H9 (cell line): ENCODE measurements at regions not wholly inside any gene's neighbourhood (a gene's known extent, or its start where the extent isn't known, plus 50 kb on each side); places are given as distances from the start of the nearest gene placed in this dataset.

Source experiments
- DNase-seq: peaks from one replicate; pipeline ENCODE4 v3.0.0-alpha.2; 2017
- H2AFZ ChIP-seq: one replicate; pipeline ENCODE4 v1.6.1; 2013; ENCODE audit warnings: mild to moderate bottlenecking, low read length, control low read depth, moderate library complexity
- H2AK5ac ChIP-seq: 2 replicates; pipeline ENCODE4 v1.6.1; 2013; ENCODE audit warnings: low read length, control low read depth, mixed read lengths; ENCODE audit not compliant: insufficient read length
- H2BK120ac ChIP-seq: one replicate; pipeline ENCODE4 v1.6.1; 2013; ENCODE audit warnings: low read depth, mild to moderate bottlenecking, low read length, control low read depth, inconsistent platforms; ENCODE audit not compliant: poor library complexity, severe bottlenecking
- H2BK12ac ChIP-seq: 2 replicates; pipeline ENCODE4 v1.6.1; 2013; ENCODE audit warnings: low read length, control low read depth, mixed read lengths, low read depth; ENCODE audit not compliant: insufficient read length
- H2BK15ac ChIP-seq: 2 replicates; pipeline ENCODE4 v1.6.1; 2013; ENCODE audit warnings: low read depth, low read length, control low read depth
- H2BK20ac ChIP-seq: one replicate; pipeline ENCODE4 v1.6.1; 2013; ENCODE audit warnings: low read depth, mild to moderate bottlenecking, low read length, control low read depth, inconsistent platforms; ENCODE audit not compliant: poor library complexity, severe bottlenecking
- H2BK5ac ChIP-seq: 2 replicates; pipeline ENCODE4 v1.6.1; 2013; ENCODE audit warnings: low read length, control low read depth, mixed read lengths; ENCODE audit not compliant: insufficient read length
- H3K14ac ChIP-seq: 2 replicates; pipeline ENCODE4 v1.6.1; 2013; ENCODE audit warnings: low read length, control low read depth; ENCODE audit not compliant: insufficient read depth
- H3K18ac ChIP-seq: 2 replicates; pipeline ENCODE4 v1.6.1; 2013; ENCODE audit warnings: low read depth, mild to moderate bottlenecking, mixed read lengths, low read length, control low read depth; ENCODE audit not compliant: insufficient read length
- H3K23ac ChIP-seq: 2 replicates; pipeline ENCODE4 v1.6.1; 2013; ENCODE audit warnings: low read length, control low read depth, mixed read lengths, low read depth; ENCODE audit not compliant: insufficient read length
- H3K23me2 ChIP-seq: 2 replicates; pipeline ENCODE4 v1.6.1; 2013; ENCODE audit warnings: low read depth, mild to moderate bottlenecking, mixed read lengths, low read length, control low read depth; ENCODE audit not compliant: insufficient read length, poor library complexity, severe bottlenecking
- H3K27ac ChIP-seq: 2 replicates; pipeline ENCODE4 v1.5.1; 2013; ENCODE audit warnings: low read length, control low read depth, mixed read lengths, low read depth; ENCODE audit not compliant: insufficient read length
- H3K27me3 ChIP-seq: 2 replicates; pipeline ENCODE4 v1.6.1; 2013; ENCODE audit warnings: low read length, control low read depth, inconsistent platforms; ENCODE audit not compliant: insufficient read depth
- H3K4ac ChIP-seq: 2 replicates; pipeline ENCODE4 v1.6.1; 2013; ENCODE audit warnings: low read depth, mild to moderate bottlenecking, control low read depth, inconsistent platforms, low read length, moderate library complexity
- H3K4me1 ChIP-seq: 2 replicates; pipeline ENCODE4 v1.6.1; 2013; ENCODE audit warnings: low read length, control low read depth, inconsistent platforms; ENCODE audit not compliant: insufficient read depth
- H3K4me2 ChIP-seq: 2 replicates; pipeline ENCODE4 v1.6.1; 2013; ENCODE audit warnings: low read length, control low read depth, mixed read lengths; ENCODE audit not compliant: insufficient read length, insufficient read depth
- H3K56ac ChIP-seq: 2 replicates; pipeline ENCODE4 v1.6.1; 2013; ENCODE audit warnings: low read depth, mild to moderate bottlenecking, mixed read lengths, low read length, control low read depth; ENCODE audit not compliant: insufficient read length
- H3K79me1 ChIP-seq: 2 replicates; pipeline ENCODE4 v1.6.1; 2013; ENCODE audit warnings: low read depth, mild to moderate bottlenecking, moderate library complexity, low read length, control low read depth, inconsistent platforms; ENCODE audit not compliant: insufficient read depth, poor library complexity, severe bottlenecking
- H3K79me2 ChIP-seq: 2 replicates; pipeline ENCODE4 v1.6.1; 2013; ENCODE audit warnings: low read length, control low read depth, inconsistent platforms; ENCODE audit not compliant: insufficient read depth
- H3K9ac ChIP-seq: 2 replicates; pipeline ENCODE4 v1.6.1; 2013; ENCODE audit warnings: low read length, control low read depth, mixed read lengths; ENCODE audit not compliant: insufficient read length; ENCODE audit errors: extremely low read depth
- H3K9me3 ChIP-seq: one replicate; pipeline ENCODE4 v1.6.1; 2013; ENCODE audit warnings: low read depth, low read length, inconsistent platforms; ENCODE audit not compliant: control insufficient read depth
- H3T11ph ChIP-seq: one replicate; pipeline ENCODE4 v1.6.1; 2013; ENCODE audit warnings: mild to moderate bottlenecking, low read length, control low read depth, inconsistent platforms
- H4K20me1 ChIP-seq: one replicate; pipeline ENCODE4 v1.6.1; 2013; ENCODE audit not compliant: control insufficient read depth, insufficient read length, insufficient read depth
- H4K5ac ChIP-seq: 2 replicates; pipeline ENCODE4 v1.6.1; 2013; ENCODE audit warnings: low read depth, mild to moderate bottlenecking, mixed read lengths, low read length, control low read depth; ENCODE audit not compliant: insufficient read length
- H4K8ac ChIP-seq: replicated peaks from 2 replicates; pipeline ENCODE4 v1.6.1; 2013; ENCODE audit warnings: low read length, control low read depth, mixed read lengths, low read depth; ENCODE audit not compliant: insufficient read length
- H4K91ac ChIP-seq: 2 replicates; pipeline ENCODE4 v1.6.1; 2013; ENCODE audit warnings: low read depth, mild to moderate bottlenecking, moderate library complexity, mixed read lengths, low read length, control low read depth; ENCODE audit not compliant: insufficient read length
- H3K27ac Mint-ChIP-seq, 3 experiments: 2 replicates in 2 of 3; 3 replicates in 1 of 3; pipeline ENCODE4 v1.8.0; 2020 to 2021; ENCODE audit warnings: mixed read lengths in 3 of 3, mild to moderate bottlenecking in 1 of 3, moderate library complexity in 1 of 3
- H3K27me3 Mint-ChIP-seq: 2 replicates; pipeline ENCODE4 v1.8.0; 2021; ENCODE audit warnings: low read depth, mild to moderate bottlenecking, moderate library complexity, mixed read lengths
- H3K36me3 Mint-ChIP-seq, 3 experiments: 2 replicates in 2 of 3; 3 replicates in 1 of 3; pipeline ENCODE4 v1.8.0; 2020 to 2021; ENCODE audit warnings: low read depth in 3 of 3, mixed read lengths in 3 of 3; ENCODE audit not compliant: insufficient read depth in 1 of 3
- H3K4me1 Mint-ChIP-seq, 2 experiments: 2 replicates each; pipeline ENCODE4 v1.8.0; 2020; ENCODE audit warnings: mixed read lengths in 2 of 2
- H3K4me3 Mint-ChIP-seq, 2 experiments: 2 replicates in 1 of 2; 3 replicates in 1 of 2; pipeline ENCODE4 v1.8.0; 2020 to 2021; ENCODE audit warnings: mild to moderate bottlenecking in 2 of 2, mixed read lengths in 2 of 2, moderate library complexity in 1 of 2
- H3K9me3 Mint-ChIP-seq, 2 experiments: 2 replicates in 1 of 2; 3 replicates in 1 of 2; pipeline ENCODE4 v1.8.0; 2020; ENCODE audit warnings: mild to moderate bottlenecking in 2 of 2, mixed read lengths in 2 of 2, moderate library complexity in 1 of 2
- WGBS: extraction: QIAGEN DNeasy Blood & Tissue Kit; methylation state at CpG from one replicate; pipeline ENCODE4 v1.1.7; 2013; ENCODE audit warnings: missing lambda C conversion rate, low lambda C conversion rate, mixed read lengths; ENCODE audit not compliant: insufficient read length; ENCODE audit errors: extremely low coverage; 5-methylcytosine and 5-hydroxymethylcytosine counted together
- TF ChIP-seq, protein P1 (sequence below): fragments of 200-600 bp; sonication (generic); conservative IDR thresholded peaks from 3 replicates; pipeline ENCODE4 v1.8.0; 2021; ENCODE audit warnings: antibody characterized with exemption, mild to moderate bottlenecking

GRCh38 chr10:61108915-61109314 is 164.9 kb upstream of the RHOBTB1 start:
- H2BK120ac ChIP-seq = no peak overlapping the region
- no peak overlapping the region for H2AFZ ChIP-seq
- Mint-ChIP-seq H3K4me1 (no peaks in the 10 kb centered on the region), H3K27me3 (no peaks in the 10 kb centered on the region), H3K9me3 (no peaks in the 10 kb centered on the region), H3K4me3 (no peak overlapping the region), H3K27ac (no peak overlapping the region), H3K36me3 (no peaks in the 10 kb centered on the region)
- no peak overlapping the region for H3K18ac ChIP-seq
- H4K5ac ChIP-seq = no peak overlapping the region
- no peak overlapping the region for H4K8ac ChIP-seq
- no peak overlapping the region for H2BK12ac ChIP-seq
- H3K4me1 ChIP-seq = no peaks in the 10 kb centered on the region
- no peak overlapping the region for H4K91ac ChIP-seq
- H4K20me1 ChIP-seq = no peaks in the 10 kb centered on the region
- no peaks in the 10 kb centered on the region for H3K9me3 ChIP-seq
- H3K23me2 ChIP-seq = no peaks in the 10 kb centered on the region
- no peaks in the 10 kb centered on the region for H3K27me3 ChIP-seq
- no peak overlapping the region for H3K9ac ChIP-seq
- TF ChIP-seq, protein P1, sequence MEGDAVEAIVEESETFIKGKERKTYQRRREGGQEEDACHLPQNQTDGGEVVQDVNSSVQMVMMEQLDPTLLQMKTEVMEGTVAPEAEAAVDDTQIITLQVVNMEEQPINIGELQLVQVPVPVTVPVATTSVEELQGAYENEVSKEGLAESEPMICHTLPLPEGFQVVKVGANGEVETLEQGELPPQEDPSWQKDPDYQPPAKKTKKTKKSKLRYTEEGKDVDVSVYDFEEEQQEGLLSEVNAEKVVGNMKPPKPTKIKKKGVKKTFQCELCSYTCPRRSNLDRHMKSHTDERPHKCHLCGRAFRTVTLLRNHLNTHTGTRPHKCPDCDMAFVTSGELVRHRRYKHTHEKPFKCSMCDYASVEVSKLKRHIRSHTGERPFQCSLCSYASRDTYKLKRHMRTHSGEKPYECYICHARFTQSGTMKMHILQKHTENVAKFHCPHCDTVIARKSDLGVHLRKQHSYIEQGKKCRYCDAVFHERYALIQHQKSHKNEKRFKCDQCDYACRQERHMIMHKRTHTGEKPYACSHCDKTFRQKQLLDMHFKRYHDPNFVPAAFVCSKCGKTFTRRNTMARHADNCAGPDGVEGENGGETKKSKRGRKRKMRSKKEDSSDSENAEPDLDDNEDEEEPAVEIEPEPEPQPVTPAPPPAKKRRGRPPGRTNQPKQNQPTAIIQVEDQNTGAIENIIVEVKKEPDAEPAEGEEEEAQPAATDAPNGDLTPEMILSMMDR = no peak
- no peak overlapping the region for H3K4me2 ChIP-seq
- no peak overlapping the region for H3T11ph ChIP-seq
- H3K23ac ChIP-seq = no peak overlapping the region
- H3K27ac ChIP-seq = no peak overlapping the region
- H2AK5ac ChIP-seq = no peak overlapping the region
- H2BK20ac ChIP-seq = no peak overlapping the region
- WGBS = no CpG with 5 or more reads among the region's 3 CpGs
- no peak overlapping the region for H3K56ac ChIP-seq
- H3K79me2 ChIP-seq = no peaks in the 10 kb centered on the region
- H3K14ac ChIP-seq = no peak overlapping the region
- DNase-seq = no peak
- H3K79me1 ChIP-seq = no peaks in the 10 kb centered on the region
- H3K4ac ChIP-seq = no peak overlapping the region
- H2BK15ac ChIP-seq = no peak overlapping the region
- H2BK5ac ChIP-seq = no peak overlapping the region
